ENCODE measurements at regions not wholly inside any gene's neighbourhood (a gene's known extent, or its start where the extent isn't known, plus 50 kb on each side); places are given as distances from the start of the nearest gene placed in this dataset.

DNA sequence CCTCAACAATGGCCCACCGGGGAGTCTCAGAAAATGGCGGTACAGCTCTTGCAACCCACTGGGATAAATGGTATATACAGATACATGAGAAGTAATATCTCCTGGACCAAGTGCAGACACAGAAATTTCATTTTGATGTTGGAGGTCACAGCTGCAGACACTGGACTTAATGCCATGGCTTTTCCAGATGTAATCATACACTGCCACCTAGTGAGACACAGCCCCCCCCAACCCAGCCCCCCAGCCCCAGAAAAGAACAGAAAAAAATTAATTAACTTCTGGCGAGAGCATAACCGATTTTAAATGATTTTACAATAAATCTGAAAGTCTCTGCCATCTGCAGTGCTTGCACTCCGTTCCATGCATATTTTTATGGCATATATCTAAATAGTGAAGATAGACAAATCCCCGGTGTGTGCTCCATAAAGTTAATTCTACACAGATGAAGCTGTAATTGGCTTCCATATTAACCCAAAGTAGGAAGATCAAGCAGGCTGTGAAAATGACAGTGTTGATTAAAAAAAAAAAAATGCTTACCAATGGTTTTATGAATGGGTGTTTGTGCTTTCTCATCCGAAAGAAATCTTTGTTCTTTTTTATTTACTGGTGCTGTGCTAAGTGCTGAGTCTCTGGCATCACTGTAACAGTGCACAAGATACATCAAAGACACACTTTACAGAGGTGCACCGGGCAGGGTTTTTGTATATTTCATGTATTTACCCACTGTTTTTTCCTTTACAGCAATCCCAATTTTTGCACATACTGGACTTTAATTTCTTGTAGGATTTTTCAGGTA lies 804.1 kb downstream of the TFAP2A start:
- H2AFZ ChIP-seq (ENCODE audit: low read length) = no peak overlapping the region
- H3K27me3 ChIP-seq (ENCODE audit: low read length) = peaks cover 63% of the 10 kb centered on the region
- H3K9me3 ChIP-seq (ENCODE audit: low read length) = no peaks in the 10 kb centered on the region
- no peak overlapping the region for H3K27ac ChIP-seq (ENCODE audit: low read length)
- ATAC-seq (no peak), DNase-seq (no peak)
- H3K36me3 ChIP-seq (ENCODE audit: low read depth, low read length) = no peaks in the 10 kb centered on the region
- H3K4me1 ChIP-seq (ENCODE audit: insufficient read depth, low read length) = no peaks in the 10 kb centered on the region
- no peak overlapping the region for H3K4me2 ChIP-seq (ENCODE audit: low read length)
- ChIA-PET CTCF (no interaction called here), POLR2A (ENCODE audit: unreplicated experiment) (no interaction called here)
- H3F3A ChIP-seq (ENCODE audit: low read length, unreplicated experiment) = no peaks in the 10 kb centered on the region
- H3K4me3 ChIP-seq (ENCODE audit: low read length) = no peak overlapping the region
- no peaks in the 10 kb centered on the region for H3K79me2 ChIP-seq (ENCODE audit: low read length)
- H3K9ac ChIP-seq (ENCODE audit: low read length) = no peak overlapping the region
- no TSS peak for BruUV-seq (replicated peaks)
- H3K9me2 ChIP-seq (replicated peaks; ENCODE audit: low read length) = no peaks in the 10 kb centered on the region
- intact Hi-C loops (cut with micrococcal nuclease) = loop anchor here (10.0 kb wide), 1 partner anchor 356 kb away; no protein-coding TSS in a partner anchor
- TF ChIP-seq, protein P1, sequence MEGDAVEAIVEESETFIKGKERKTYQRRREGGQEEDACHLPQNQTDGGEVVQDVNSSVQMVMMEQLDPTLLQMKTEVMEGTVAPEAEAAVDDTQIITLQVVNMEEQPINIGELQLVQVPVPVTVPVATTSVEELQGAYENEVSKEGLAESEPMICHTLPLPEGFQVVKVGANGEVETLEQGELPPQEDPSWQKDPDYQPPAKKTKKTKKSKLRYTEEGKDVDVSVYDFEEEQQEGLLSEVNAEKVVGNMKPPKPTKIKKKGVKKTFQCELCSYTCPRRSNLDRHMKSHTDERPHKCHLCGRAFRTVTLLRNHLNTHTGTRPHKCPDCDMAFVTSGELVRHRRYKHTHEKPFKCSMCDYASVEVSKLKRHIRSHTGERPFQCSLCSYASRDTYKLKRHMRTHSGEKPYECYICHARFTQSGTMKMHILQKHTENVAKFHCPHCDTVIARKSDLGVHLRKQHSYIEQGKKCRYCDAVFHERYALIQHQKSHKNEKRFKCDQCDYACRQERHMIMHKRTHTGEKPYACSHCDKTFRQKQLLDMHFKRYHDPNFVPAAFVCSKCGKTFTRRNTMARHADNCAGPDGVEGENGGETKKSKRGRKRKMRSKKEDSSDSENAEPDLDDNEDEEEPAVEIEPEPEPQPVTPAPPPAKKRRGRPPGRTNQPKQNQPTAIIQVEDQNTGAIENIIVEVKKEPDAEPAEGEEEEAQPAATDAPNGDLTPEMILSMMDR (conservative IDR thresholded peaks at IDR 0.05; ENCODE audit: low read depth, low read length) = no peak
- TF ChIP-seq EZH2phosphoT487 (IDR thresholded peaks at IDR 0.05; ENCODE audit: borderline replicate concordance, low read length) = no peak
- TF ChIP-seq EZH2 (IDR thresholded peaks at IDR 0.05; ENCODE audit: low read length, unreplicated experiment) = no peak
- H4K20me1 ChIP-seq (ENCODE audit: low read length) = no peaks in the 10 kb centered on the region

DNA sequence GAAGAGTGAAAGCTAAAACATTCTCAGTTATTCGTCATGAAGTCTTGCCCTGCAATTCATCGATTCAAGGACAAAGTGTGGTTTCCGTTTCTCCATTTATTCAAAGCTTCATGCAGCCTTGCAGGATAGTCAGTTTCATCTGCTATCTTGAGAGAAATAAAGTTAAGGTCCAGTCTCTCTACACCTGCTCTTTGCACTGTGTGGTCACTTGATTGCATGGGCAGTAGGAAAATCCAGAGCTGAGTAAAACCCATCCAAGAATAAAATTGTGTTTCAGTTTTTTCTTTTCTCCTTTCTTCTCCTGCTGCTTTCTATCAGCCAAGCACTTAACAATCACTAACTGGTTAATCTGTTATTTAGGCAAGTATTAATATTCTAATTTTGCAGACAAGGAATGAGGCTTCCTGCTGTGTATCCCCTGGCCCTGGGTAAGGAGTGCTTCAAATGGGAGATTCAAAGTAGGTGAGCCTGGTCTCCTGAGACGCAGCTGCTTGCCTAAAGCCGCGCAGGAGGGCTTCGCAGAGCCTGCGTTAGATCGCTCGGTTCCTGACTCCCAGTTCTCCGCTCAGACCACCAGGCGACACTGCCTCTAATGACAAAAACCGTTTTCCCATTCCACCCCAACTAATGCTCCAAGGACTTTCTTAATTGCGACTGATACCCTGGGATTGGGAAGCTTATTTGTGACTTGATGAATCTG lies 808.3 kb downstream of the TFAP2A start:
- Histone ChIP-seq H3K9ac (ENCODE audit: low read length) (no peak overlapping the region), H3K36me3 (ENCODE audit: low read depth, low read length) (no peaks in the 10 kb centered on the region), H3K4me1 (ENCODE audit: insufficient read depth, low read length) (no peaks in the 10 kb centered on the region), H3K79me2 (ENCODE audit: low read length) (no peaks in the 10 kb centered on the region), H2AFZ (ENCODE audit: low read length) (no peak overlapping the region), H3K27me3 (ENCODE audit: low read length) (peaks cover 59% of the 10 kb centered on the region), H4K20me1 (ENCODE audit: low read length) (no peaks in the 10 kb centered on the region), H3K4me2 (ENCODE audit: low read length) (no peak overlapping the region), H3K9me2 (replicated peaks; ENCODE audit: low read length) (no peaks in the 10 kb centered on the region), H3K4me3 (ENCODE audit: low read length) (no peak overlapping the region), H3F3A (ENCODE audit: low read length, unreplicated experiment) (no peaks in the 10 kb centered on the region), H3K27ac (ENCODE audit: low read length) (no peak overlapping the region), H3K9me3 (ENCODE audit: low read length) (no peaks in the 10 kb centered on the region)
- intact Hi-C loops (cut with micrococcal nuclease) = no loop called here
- POLR2A ChIA-PET (ENCODE audit: unreplicated experiment) = interaction anchor here (0.5 kb wide), 1 partner anchor 1075 kb away, joined by 3 read pairs; no protein-coding TSS in a partner anchor
- TF ChIP-seq EZH2phosphoT487 (IDR thresholded peaks at IDR 0.05; ENCODE audit: borderline replicate concordance, low read length) = no peak
- TF ChIP-seq EZH2 (IDR thresholded peaks at IDR 0.05; ENCODE audit: low read length, unreplicated experiment) = no peak
- TF ChIP-seq, protein P1 (conservative IDR thresholded peaks at IDR 0.05; ENCODE audit: low read depth, low read length) = no peak
- no TSS peak for BruUV-seq (replicated peaks)
- no peak for ATAC-seq
- DNase-seq = no peak
- CTCF ChIA-PET = no interaction called here

DNA sequence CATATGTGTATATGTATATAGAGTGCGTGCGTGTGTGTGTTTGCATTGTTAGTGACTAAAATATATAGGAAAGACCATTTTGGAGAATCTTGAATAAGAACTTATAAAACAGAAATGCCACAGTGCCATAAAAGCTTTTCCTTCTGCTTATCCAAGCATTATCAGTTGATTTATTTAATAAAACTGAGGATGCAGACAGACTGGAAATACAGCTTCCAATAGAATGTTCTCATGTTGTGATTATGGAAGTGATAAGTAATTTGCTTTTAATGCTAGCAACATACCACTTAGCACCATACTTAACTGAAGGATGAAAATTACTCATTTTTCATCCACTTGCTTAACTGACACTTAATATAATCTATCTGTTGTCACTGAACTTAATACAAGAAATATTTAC lies 820.1 kb downstream of the TFAP2A start:
- TF ChIP-seq EZH2phosphoT487 (IDR thresholded peaks at IDR 0.05; ENCODE audit: borderline replicate concordance, low read length) (no peak), EZH2 (IDR thresholded peaks at IDR 0.05; ENCODE audit: low read length, unreplicated experiment) (no peak)
- TF ChIP-seq, protein P1 (conservative IDR thresholded peaks at IDR 0.05; ENCODE audit: low read depth, low read length) = no peak
- Histone ChIP-seq H3K9me3 (ENCODE audit: low read length) (no peaks in the 10 kb centered on the region), H3K79me2 (ENCODE audit: low read length) (no peaks in the 10 kb centered on the region), H3K9me2 (replicated peaks; ENCODE audit: low read length) (no peaks in the 10 kb centered on the region), H3K36me3 (ENCODE audit: low read depth, low read length) (no peaks in the 10 kb centered on the region), H3K27me3 (ENCODE audit: low read length) (peaks cover 51% of the 10 kb centered on the region), H4K20me1 (ENCODE audit: low read length) (no peaks in the 10 kb centered on the region), H3K4me1 (ENCODE audit: insufficient read depth, low read length) (no peaks in the 10 kb centered on the region), H3K4me2 (ENCODE audit: low read length) (no peak overlapping the region), H3K9ac (ENCODE audit: low read length) (no peak overlapping the region), H3K4me3 (ENCODE audit: low read length) (no peak overlapping the region), H2AFZ (ENCODE audit: low read length) (no peak overlapping the region), H3F3A (ENCODE audit: low read length, unreplicated experiment) (no peaks in the 10 kb centered on the region), H3K27ac (ENCODE audit: low read length) (no peak overlapping the region)
- ChIA-PET CTCF (no interaction called here), POLR2A (ENCODE audit: unreplicated experiment) (no interaction called here)
- ATAC-seq = no peak
- intact Hi-C loops (cut with micrococcal nuclease) = no loop called here
- no TSS peak for BruUV-seq (replicated peaks)
- no peak for DNase-seq

Measured in PC-3 (cell line).